ENCODE measurements at regions not wholly inside any gene's neighbourhood (a gene's known extent, or its start where the extent isn't known, plus 50 kb on each side); places are given as distances from the start of the nearest gene placed in this dataset.

DNA sequence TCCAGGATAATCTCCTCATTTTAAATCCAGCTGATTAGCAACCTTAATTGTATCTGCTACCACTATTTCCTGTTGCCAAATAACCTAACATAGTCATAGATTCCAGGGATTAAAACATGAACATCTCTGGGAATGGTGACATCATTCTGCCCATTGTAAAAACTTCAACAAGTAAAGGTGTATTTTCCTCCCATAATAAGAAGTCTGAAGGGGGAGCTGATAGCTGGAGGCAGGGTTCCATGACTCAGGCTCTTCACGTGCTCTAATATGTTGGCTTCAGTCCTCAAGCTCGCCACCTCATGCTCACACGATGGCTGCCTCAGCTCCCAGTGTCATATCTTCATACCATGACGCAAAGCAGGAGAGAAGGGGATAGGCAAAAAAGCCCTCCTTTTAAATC, 172.0 kb upstream of the VASH1 start (continued):
- TF ChIP-seq ZBTB33 (IDR thresholded peaks at IDR 0.05; ENCODE audit: borderline replicate concordance, low read depth), result no peak
- no peak for TF ChIP-seq RXRA (IDR thresholded peaks at IDR 0.05; ENCODE audit: borderline replicate concordance, low read depth)
- no peak for TF ChIP-seq TEAD4 (IDR thresholded peaks at IDR 0.05; ENCODE audit: borderline replicate concordance, insufficient read depth)
- no peak for TF ChIP-seq MAX (IDR thresholded peaks at IDR 0.05; ENCODE audit: low read depth)
- TF ChIP-seq PBX3 (IDR thresholded peaks at IDR 0.05), result no peak
- TF ChIP-seq REST (IDR thresholded peaks at IDR 0.05; ENCODE audit: low read depth, low read length), result no peak
- TF ChIP-seq SIN3A (IDR thresholded peaks at IDR 0.05; ENCODE audit: borderline replicate concordance, low read depth, low read length), result no peak
- no peak for TF ChIP-seq TCF12 (IDR thresholded peaks at IDR 0.05)

- POLR2A ChIA-PET, result no interaction called here
- Histone ChIP-seq H3K4me1 (ENCODE audit: control insufficient read depth in 1 of 2, insufficient read depth in 2 of 2, low read depth in 1 of 2, low read length in 1 of 2) (no peaks in the 10 kb centered on the region), H3K9me2 (no peaks in the 10 kb centered on the region), H3K4me3 (ENCODE audit: low read depth in 2 of 2, low read length in 1 of 2) (no peak overlapping the region), H3K36me3 (replicated peaks in 1 of 2; ENCODE audit: control insufficient read depth in 1 of 2, insufficient read depth in 2 of 2, low read length in 1 of 2) (no peaks in the 10 kb centered on the region), H3F3A (replicated peaks; ENCODE audit: insufficient read depth) (no peaks in the 10 kb centered on the region), H3K4me2 (no peak overlapping the region), H3K9ac (no peak overlapping the region), H3K27me3 (ENCODE audit: insufficient read depth) (no peaks in the 10 kb centered on the region), H2AFZ (ENCODE audit: low read depth) (no peak overlapping the region), H3K79me2 (ENCODE audit: insufficient read depth) (no peaks in the 10 kb centered on the region), H3K9me3 (no peaks in the 10 kb centered on the region), H3K27ac (ENCODE audit: low read depth in 2 of 2, low read length in 1 of 2) (no peak overlapping the region), H4K20me1 (ENCODE audit: insufficient read depth) (no peaks in the 10 kb centered on the region)
- no peak for DNase-seq
- TF ChIP-seq, protein P1, sequence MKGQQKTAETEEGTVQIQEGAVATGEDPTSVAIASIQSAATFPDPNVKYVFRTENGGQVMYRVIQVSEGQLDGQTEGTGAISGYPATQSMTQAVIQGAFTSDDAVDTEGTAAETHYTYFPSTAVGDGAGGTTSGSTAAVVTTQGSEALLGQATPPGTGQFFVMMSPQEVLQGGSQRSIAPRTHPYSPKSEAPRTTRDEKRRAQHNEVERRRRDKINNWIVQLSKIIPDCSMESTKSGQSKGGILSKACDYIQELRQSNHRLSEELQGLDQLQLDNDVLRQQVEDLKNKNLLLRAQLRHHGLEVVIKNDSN (IDR thresholded peaks at IDR 0.05; ENCODE audit: borderline replicate concordance, low read depth), result no peak
- TF ChIP-seq FOXM1 (IDR thresholded peaks at IDR 0.05; ENCODE audit: low read depth) (no peak), POLR2AphosphoS5 (IDR thresholded peaks at IDR 0.05; ENCODE audit: low read depth, low read length) (no peak), SIN3A (IDR thresholded peaks at IDR 0.05; ENCODE audit: borderline replicate concordance, low read depth, low read length) (no peak), NRF1 (IDR thresholded peaks at IDR 0.05; ENCODE audit: low read depth, low read length) (no peak), ELF1 (IDR thresholded peaks at IDR 0.05) (no peak), MEF2A (IDR thresholded peaks at IDR 0.05; ENCODE audit: borderline replicate concordance, low read depth) (no peak), RCOR1 (IDR thresholded peaks at IDR 0.05; ENCODE audit: low read length) (no peak)
- TF ChIP-seq, protein P2, sequence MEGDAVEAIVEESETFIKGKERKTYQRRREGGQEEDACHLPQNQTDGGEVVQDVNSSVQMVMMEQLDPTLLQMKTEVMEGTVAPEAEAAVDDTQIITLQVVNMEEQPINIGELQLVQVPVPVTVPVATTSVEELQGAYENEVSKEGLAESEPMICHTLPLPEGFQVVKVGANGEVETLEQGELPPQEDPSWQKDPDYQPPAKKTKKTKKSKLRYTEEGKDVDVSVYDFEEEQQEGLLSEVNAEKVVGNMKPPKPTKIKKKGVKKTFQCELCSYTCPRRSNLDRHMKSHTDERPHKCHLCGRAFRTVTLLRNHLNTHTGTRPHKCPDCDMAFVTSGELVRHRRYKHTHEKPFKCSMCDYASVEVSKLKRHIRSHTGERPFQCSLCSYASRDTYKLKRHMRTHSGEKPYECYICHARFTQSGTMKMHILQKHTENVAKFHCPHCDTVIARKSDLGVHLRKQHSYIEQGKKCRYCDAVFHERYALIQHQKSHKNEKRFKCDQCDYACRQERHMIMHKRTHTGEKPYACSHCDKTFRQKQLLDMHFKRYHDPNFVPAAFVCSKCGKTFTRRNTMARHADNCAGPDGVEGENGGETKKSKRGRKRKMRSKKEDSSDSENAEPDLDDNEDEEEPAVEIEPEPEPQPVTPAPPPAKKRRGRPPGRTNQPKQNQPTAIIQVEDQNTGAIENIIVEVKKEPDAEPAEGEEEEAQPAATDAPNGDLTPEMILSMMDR (IDR thresholded peaks at IDR 0.05), result no peak
- CTCF ChIA-PET, result interaction anchor here (1.5 kb wide), 1 partner anchor 57 kb away, joined by 6 read pairs; no protein-coding TSS in a partner anchor
- WGBS (ENCODE audit: low lambda C conversion rate), result 40% methylated on average over 10 of the region's 10 CpGs
Measured at GRCh38 chr14:76591266-76591665, 170.0 kb upstream of the VASH1 start.
